ENCODE measurements at regions not wholly inside any gene's neighbourhood (a gene's known extent, or its start where the extent isn't known, plus 50 kb on each side); places are given as distances from the start of the nearest gene placed in this dataset.
"Not testable (repeated sequence)": the region's sequence is repeated elsewhere in the genome, so short reads cannot be mapped to it uniquely, and the experiment has no call there.

- H3K4me3 ChIP-seq = no peak overlapping the region
- no peak for TF ChIP-seq CTCF (IDR thresholded peaks at IDR 0.05)
- no peak for DNase-seq (ENCODE audit: low spot score)
- H3K27ac ChIP-seq = no peak overlapping the region
Measured at GRCh38 chr2:208674919-208675318, 268.3 kb downstream of the PTH2R start.

- not testable (repeated sequence) for DNase-seq (ENCODE audit: low spot score); H3K27ac ChIP-seq
Measured at GRCh38 chr2:208685929-208686328, 279.3 kb downstream of the PTH2R start.

GRCh38 chr2:208686665-208687064, 280.1 kb downstream of the PTH2R start:
- no peak for TF ChIP-seq CTCF (IDR thresholded peaks at IDR 0.05)
- no peak overlapping the region for H3K27ac ChIP-seq
- no peak overlapping the region for H3K4me3 ChIP-seq
- DNase-seq (ENCODE audit: low spot score) = no peak

More at GRCh38 chr2:208685929-208686328, 279.3 kb downstream of the PTH2R start:
- H3K4me3 ChIP-seq = not testable (repeated sequence)

GRCh38 chr2:208687720-208688119, 281.1 kb downstream of the PTH2R start:
- DNase-seq (ENCODE audit: low spot score); H3K27ac ChIP-seq; H3K4me3 ChIP-seq: not testable (repeated sequence)

- H3K27ac ChIP-seq = no peak overlapping the region
- no peak for TF ChIP-seq CTCF (IDR thresholded peaks at IDR 0.05)
- DNase-seq (ENCODE audit: low spot score) = no peak
- no peak overlapping the region for H3K4me3 ChIP-seq
Measured at GRCh38 chr2:208698114-208698513, 291.5 kb downstream of the PTH2R start.

- H3K4me3 ChIP-seq = no peak overlapping the region
- no peak overlapping the region for H3K27ac ChIP-seq
- DNase-seq (ENCODE audit: low spot score) = no peak
- TF ChIP-seq CTCF (IDR thresholded peaks at IDR 0.05) = no peak
Measured at GRCh38 chr2:208708486-208708885, 301.9 kb downstream of the PTH2R start.

- Histone ChIP-seq H3K27ac (no peak overlapping the region), H3K4me3 (no peak overlapping the region)
- no peak for DNase-seq (ENCODE audit: low spot score)
- no peak for TF ChIP-seq CTCF (IDR thresholded peaks at IDR 0.05)
Measured at GRCh38 chr2:208711598-208711997, 305.0 kb downstream of the PTH2R start.

- no peak for TF ChIP-seq CTCF (IDR thresholded peaks at IDR 0.05)
- no peak overlapping the region for H3K4me3 ChIP-seq
- H3K27ac ChIP-seq = no peak overlapping the region
- DNase-seq (ENCODE audit: low spot score) = no peak
Measured at GRCh38 chr2:208713066-208713745, 306.6 kb downstream of the PTH2R start.
